H9 (cell line): ENCODE measurements at regions not wholly inside any gene's neighbourhood (a gene's known extent, or its start where the extent isn't known, plus 50 kb on each side); places are given as distances from the start of the nearest gene placed in this dataset.

Source experiments
- DNase-seq: peaks from one replicate; pipeline ENCODE4 v3.0.0-alpha.2; 2017
- H2AFZ ChIP-seq: one replicate; pipeline ENCODE4 v1.6.1; 2013; ENCODE audit warnings: mild to moderate bottlenecking, low read length, control low read depth, moderate library complexity
- H2AK5ac ChIP-seq: 2 replicates; pipeline ENCODE4 v1.6.1; 2013; ENCODE audit warnings: low read length, control low read depth, mixed read lengths; ENCODE audit not compliant: insufficient read length
- H2BK120ac ChIP-seq: one replicate; pipeline ENCODE4 v1.6.1; 2013; ENCODE audit warnings: low read depth, mild to moderate bottlenecking, low read length, control low read depth, inconsistent platforms; ENCODE audit not compliant: poor library complexity, severe bottlenecking
- H2BK12ac ChIP-seq: 2 replicates; pipeline ENCODE4 v1.6.1; 2013; ENCODE audit warnings: low read length, control low read depth, mixed read lengths, low read depth; ENCODE audit not compliant: insufficient read length
- H2BK15ac ChIP-seq: 2 replicates; pipeline ENCODE4 v1.6.1; 2013; ENCODE audit warnings: low read depth, low read length, control low read depth
- H2BK20ac ChIP-seq: one replicate; pipeline ENCODE4 v1.6.1; 2013; ENCODE audit warnings: low read depth, mild to moderate bottlenecking, low read length, control low read depth, inconsistent platforms; ENCODE audit not compliant: poor library complexity, severe bottlenecking
- H2BK5ac ChIP-seq: 2 replicates; pipeline ENCODE4 v1.6.1; 2013; ENCODE audit warnings: low read length, control low read depth, mixed read lengths; ENCODE audit not compliant: insufficient read length
- H3K14ac ChIP-seq: 2 replicates; pipeline ENCODE4 v1.6.1; 2013; ENCODE audit warnings: low read length, control low read depth; ENCODE audit not compliant: insufficient read depth
- H3K18ac ChIP-seq: 2 replicates; pipeline ENCODE4 v1.6.1; 2013; ENCODE audit warnings: low read depth, mild to moderate bottlenecking, mixed read lengths, low read length, control low read depth; ENCODE audit not compliant: insufficient read length
- H3K23ac ChIP-seq: 2 replicates; pipeline ENCODE4 v1.6.1; 2013; ENCODE audit warnings: low read length, control low read depth, mixed read lengths, low read depth; ENCODE audit not compliant: insufficient read length
- H3K23me2 ChIP-seq: 2 replicates; pipeline ENCODE4 v1.6.1; 2013; ENCODE audit warnings: low read depth, mild to moderate bottlenecking, mixed read lengths, low read length, control low read depth; ENCODE audit not compliant: insufficient read length, poor library complexity, severe bottlenecking
- H3K27ac ChIP-seq: 2 replicates; pipeline ENCODE4 v1.5.1; 2013; ENCODE audit warnings: low read length, control low read depth, mixed read lengths, low read depth; ENCODE audit not compliant: insufficient read length
- H3K27me3 ChIP-seq: 2 replicates; pipeline ENCODE4 v1.6.1; 2013; ENCODE audit warnings: low read length, control low read depth, inconsistent platforms; ENCODE audit not compliant: insufficient read depth
- H3K4ac ChIP-seq: 2 replicates; pipeline ENCODE4 v1.6.1; 2013; ENCODE audit warnings: low read depth, mild to moderate bottlenecking, control low read depth, inconsistent platforms, low read length, moderate library complexity
- H3K4me1 ChIP-seq: 2 replicates; pipeline ENCODE4 v1.6.1; 2013; ENCODE audit warnings: low read length, control low read depth, inconsistent platforms; ENCODE audit not compliant: insufficient read depth
- H3K4me2 ChIP-seq: 2 replicates; pipeline ENCODE4 v1.6.1; 2013; ENCODE audit warnings: low read length, control low read depth, mixed read lengths; ENCODE audit not compliant: insufficient read length, insufficient read depth
- H3K56ac ChIP-seq: 2 replicates; pipeline ENCODE4 v1.6.1; 2013; ENCODE audit warnings: low read depth, mild to moderate bottlenecking, mixed read lengths, low read length, control low read depth; ENCODE audit not compliant: insufficient read length
- H3K79me1 ChIP-seq: 2 replicates; pipeline ENCODE4 v1.6.1; 2013; ENCODE audit warnings: low read depth, mild to moderate bottlenecking, moderate library complexity, low read length, control low read depth, inconsistent platforms; ENCODE audit not compliant: insufficient read depth, poor library complexity, severe bottlenecking
- H3K79me2 ChIP-seq: 2 replicates; pipeline ENCODE4 v1.6.1; 2013; ENCODE audit warnings: low read length, control low read depth, inconsistent platforms; ENCODE audit not compliant: insufficient read depth
- H3K9ac ChIP-seq: 2 replicates; pipeline ENCODE4 v1.6.1; 2013; ENCODE audit warnings: low read length, control low read depth, mixed read lengths; ENCODE audit not compliant: insufficient read length; ENCODE audit errors: extremely low read depth
- H3K9me3 ChIP-seq: one replicate; pipeline ENCODE4 v1.6.1; 2013; ENCODE audit warnings: low read depth, low read length, inconsistent platforms; ENCODE audit not compliant: control insufficient read depth
- H3T11ph ChIP-seq: one replicate; pipeline ENCODE4 v1.6.1; 2013; ENCODE audit warnings: mild to moderate bottlenecking, low read length, control low read depth, inconsistent platforms
- H4K20me1 ChIP-seq: one replicate; pipeline ENCODE4 v1.6.1; 2013; ENCODE audit not compliant: control insufficient read depth, insufficient read length, insufficient read depth
- H4K5ac ChIP-seq: 2 replicates; pipeline ENCODE4 v1.6.1; 2013; ENCODE audit warnings: low read depth, mild to moderate bottlenecking, mixed read lengths, low read length, control low read depth; ENCODE audit not compliant: insufficient read length
- H4K8ac ChIP-seq: replicated peaks from 2 replicates; pipeline ENCODE4 v1.6.1; 2013; ENCODE audit warnings: low read length, control low read depth, mixed read lengths, low read depth; ENCODE audit not compliant: insufficient read length
- H4K91ac ChIP-seq: 2 replicates; pipeline ENCODE4 v1.6.1; 2013; ENCODE audit warnings: low read depth, mild to moderate bottlenecking, moderate library complexity, mixed read lengths, low read length, control low read depth; ENCODE audit not compliant: insufficient read length
- H3K27ac Mint-ChIP-seq, 3 experiments: 2 replicates in 2 of 3; 3 replicates in 1 of 3; pipeline ENCODE4 v1.8.0; 2020 to 2021; ENCODE audit warnings: mixed read lengths in 3 of 3, mild to moderate bottlenecking in 1 of 3, moderate library complexity in 1 of 3
- H3K27me3 Mint-ChIP-seq: 2 replicates; pipeline ENCODE4 v1.8.0; 2021; ENCODE audit warnings: low read depth, mild to moderate bottlenecking, moderate library complexity, mixed read lengths
- H3K36me3 Mint-ChIP-seq, 3 experiments: 2 replicates in 2 of 3; 3 replicates in 1 of 3; pipeline ENCODE4 v1.8.0; 2020 to 2021; ENCODE audit warnings: low read depth in 3 of 3, mixed read lengths in 3 of 3; ENCODE audit not compliant: insufficient read depth in 1 of 3
- H3K4me1 Mint-ChIP-seq, 2 experiments: 2 replicates each; pipeline ENCODE4 v1.8.0; 2020; ENCODE audit warnings: mixed read lengths in 2 of 2
- H3K4me3 Mint-ChIP-seq, 2 experiments: 2 replicates in 1 of 2; 3 replicates in 1 of 2; pipeline ENCODE4 v1.8.0; 2020 to 2021; ENCODE audit warnings: mild to moderate bottlenecking in 2 of 2, mixed read lengths in 2 of 2, moderate library complexity in 1 of 2
- H3K9me3 Mint-ChIP-seq, 2 experiments: 2 replicates in 1 of 2; 3 replicates in 1 of 2; pipeline ENCODE4 v1.8.0; 2020; ENCODE audit warnings: mild to moderate bottlenecking in 2 of 2, mixed read lengths in 2 of 2, moderate library complexity in 1 of 2
- WGBS: extraction: QIAGEN DNeasy Blood & Tissue Kit; methylation state at CpG from one replicate; pipeline ENCODE4 v1.1.7; 2013; ENCODE audit warnings: missing lambda C conversion rate, low lambda C conversion rate, mixed read lengths; ENCODE audit not compliant: insufficient read length; ENCODE audit errors: extremely low coverage; 5-methylcytosine and 5-hydroxymethylcytosine counted together
- TF ChIP-seq, protein P1 (sequence below): fragments of 200-600 bp; sonication (generic); conservative IDR thresholded peaks from 3 replicates; pipeline ENCODE4 v1.8.0; 2021; ENCODE audit warnings: antibody characterized with exemption, mild to moderate bottlenecking

DNA sequence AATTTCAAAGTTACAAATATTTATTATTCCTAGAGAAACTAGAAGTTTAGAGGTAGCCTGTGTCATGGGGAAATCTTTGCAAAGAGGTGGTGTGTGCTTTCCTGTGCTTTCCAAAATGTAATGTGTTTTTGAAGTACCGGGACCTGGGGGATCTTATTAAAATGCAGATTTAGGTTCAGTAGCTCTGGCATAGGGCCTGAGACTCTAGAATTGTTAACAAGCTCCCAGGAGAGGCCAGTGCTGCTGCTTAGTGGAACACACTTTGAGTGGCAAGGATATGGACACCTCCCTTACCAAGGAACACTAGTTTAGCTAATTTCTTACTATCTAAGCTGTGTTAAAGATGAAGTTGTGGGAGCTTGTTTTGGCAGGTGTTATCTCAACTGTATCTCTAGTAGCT, 428.9 kb downstream of the VGLL3 start:
- no peak overlapping the region for H3K56ac ChIP-seq
- H3K23me2 ChIP-seq: no peaks in the 10 kb centered on the region
- Mint-ChIP-seq H3K9me3 (no peaks in the 10 kb centered on the region; a peak in 1 of 5 replicates), H3K36me3 (peaks cover 0 to 9% (median 2%) of the 10 kb centered on the region in 3 experiments; a peak in 1 of 7 replicates), H3K4me3 (no peak overlapping the region; a peak in 1 of 5 replicates), H3K27ac (peak overlapping the region; percentile 12 to 67 (median 29); a peak in 4 of 7 replicates), H3K4me1 (peaks cover 17 to 21% of the 10 kb centered on the region in 2 experiments), H3K27me3 (no peaks in the 10 kb centered on the region)
- H2AFZ ChIP-seq: no peak overlapping the region
- WGBS: no CpG with 5 or more reads among the region's 1 CpG
- no peaks in the 10 kb centered on the region for H4K20me1 ChIP-seq
- no peaks in the 10 kb centered on the region for H3K79me2 ChIP-seq
- H3K9me3 ChIP-seq: no peaks in the 10 kb centered on the region
- DNase-seq: no peak
- no peak overlapping the region for H2BK120ac ChIP-seq
- H2BK12ac ChIP-seq: no peak overlapping the region
- no peaks in the 10 kb centered on the region for H3K4me1 ChIP-seq
- TF ChIP-seq, protein P1, sequence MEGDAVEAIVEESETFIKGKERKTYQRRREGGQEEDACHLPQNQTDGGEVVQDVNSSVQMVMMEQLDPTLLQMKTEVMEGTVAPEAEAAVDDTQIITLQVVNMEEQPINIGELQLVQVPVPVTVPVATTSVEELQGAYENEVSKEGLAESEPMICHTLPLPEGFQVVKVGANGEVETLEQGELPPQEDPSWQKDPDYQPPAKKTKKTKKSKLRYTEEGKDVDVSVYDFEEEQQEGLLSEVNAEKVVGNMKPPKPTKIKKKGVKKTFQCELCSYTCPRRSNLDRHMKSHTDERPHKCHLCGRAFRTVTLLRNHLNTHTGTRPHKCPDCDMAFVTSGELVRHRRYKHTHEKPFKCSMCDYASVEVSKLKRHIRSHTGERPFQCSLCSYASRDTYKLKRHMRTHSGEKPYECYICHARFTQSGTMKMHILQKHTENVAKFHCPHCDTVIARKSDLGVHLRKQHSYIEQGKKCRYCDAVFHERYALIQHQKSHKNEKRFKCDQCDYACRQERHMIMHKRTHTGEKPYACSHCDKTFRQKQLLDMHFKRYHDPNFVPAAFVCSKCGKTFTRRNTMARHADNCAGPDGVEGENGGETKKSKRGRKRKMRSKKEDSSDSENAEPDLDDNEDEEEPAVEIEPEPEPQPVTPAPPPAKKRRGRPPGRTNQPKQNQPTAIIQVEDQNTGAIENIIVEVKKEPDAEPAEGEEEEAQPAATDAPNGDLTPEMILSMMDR: no peak
- no peak overlapping the region for H2BK15ac ChIP-seq
- no peak overlapping the region for H2AK5ac ChIP-seq
- H2BK20ac ChIP-seq: no peak overlapping the region
- no peak overlapping the region for H3K23ac ChIP-seq
- no peak overlapping the region for H2BK5ac ChIP-seq
- no peak overlapping the region for H3K9ac ChIP-seq
- H4K5ac ChIP-seq: no peak overlapping the region
- H4K91ac ChIP-seq: no peak overlapping the region
- H3K4me2 ChIP-seq: no peak overlapping the region
- H3K14ac ChIP-seq: no peak overlapping the region
- H3K27ac ChIP-seq: no peak overlapping the region
- no peaks in the 10 kb centered on the region for H3K79me1 ChIP-seq
- H4K8ac ChIP-seq: no peak overlapping the region
- H3K18ac ChIP-seq: no peak overlapping the region
- no peaks in the 10 kb centered on the region for H3K27me3 ChIP-seq
- H3K4ac ChIP-seq: no peak overlapping the region
- H3T11ph ChIP-seq: no peak overlapping the region
